Sigmoid colon (tissue), 6 donors: ENCODE measurements at regions not wholly inside any gene's neighbourhood (a gene's known extent, or its start where the extent isn't known, plus 50 kb on each side); places are given as distances from the start of the nearest gene placed in this dataset.

Experiments used
- DNase-seq: peaks from one replicate; pipeline ENCODE4 v3.0.0-alpha.2; 2019
- H3K27ac ChIP-seq, 4 donors: fragments of 200-600 bp; sonication (generic); one replicate each; pipeline ENCODE4 v1.5.1; 2016 to 2019; ENCODE audit warnings: mild to moderate bottlenecking in 1 of 4
- H3K27me3 ChIP-seq, 3 donors: fragments of 200-600 bp; sonication (generic); one replicate each; pipeline ENCODE4 v1.5.1; 2019; ENCODE audit warnings: mild to moderate bottlenecking in 1 of 3
- H3K36me3 ChIP-seq, 4 donors: fragments of 200-600 bp; sonication (generic); one replicate each; pipeline ENCODE4 v1.5.1; 2016 to 2019
- H3K4me1 ChIP-seq, 4 donors: fragments of 200-600 bp; sonication (generic); one replicate each; pipeline ENCODE4 v1.5.1; 2017 to 2019
- H3K4me3 ChIP-seq, 4 donors: fragments of 200-600 bp; sonication (generic); one replicate each; pipeline ENCODE4 v1.5.1; 2017 to 2019; ENCODE audit warnings: mild to moderate bottlenecking in 2 of 4, moderate library complexity in 1 of 4
- H3K9me3 ChIP-seq, 4 donors: fragments of 200-600 bp in 3 of 4; sonication (generic) in 3 of 4; one replicate each; pipeline versions ENCODE4 v1.5.1 to v1.6.1; 2013 to 2019
- CTCF ChIP-seq, 4 experiments: fragments of 450-650 bp in 3 of 4; fragments of 200-600 bp in 1 of 4; IDR thresholded peaks; one replicate each; pipeline ENCODE4 v1.5.1; 2016 to 2019; ENCODE audit warnings: antibody characterized with exemption in 4 of 4, mild to moderate bottlenecking in 3 of 4, moderate library complexity in 2 of 4
- EP300 ChIP-seq, 4 donors: sonication (generic); formaldehyde crosslinking; IDR thresholded peaks; one replicate each; pipeline ENCODE4 v1.6.1; 2017; ENCODE audit warnings: antibody characterized with exemption in 4 of 4
- POLR2A ChIP-seq, 2 donors: fragments of 450-650 bp; IDR thresholded peaks; one replicate each; pipeline ENCODE4 v1.6.1; 2016; ENCODE audit warnings: antibody characterized with exemption in 2 of 2, mild to moderate bottlenecking in 2 of 2, moderate library complexity in 2 of 2
- POLR2AphosphoS5 ChIP-seq, 4 donors: sonication (generic); formaldehyde crosslinking; IDR thresholded peaks; one replicate each; pipeline ENCODE4 v1.6.1; 2017; ENCODE audit warnings: antibody characterized with exemption in 4 of 4
- WGBS, 2 donors: extraction: QIAGEN DNeasy Blood & Tissue Kit; methylation state at CpG; one replicate each; pipeline ENCODE4 v1.1.7; 2013; 5-methylcytosine and 5-hydroxymethylcytosine counted together
- intact Hi-C: fragments of 100-400 bp; cut with DNase I; formaldehyde crosslinking; loops from one replicate; pipeline ENCODE4 v1.15.1; 2023
- donor health status: healthy with polysubstance abuse.
- donor health status: healthy.

GRCh38 chr22:22387386-22387736 is 121.2 kb downstream of the ZNF280B start:
- intact Hi-C loops, result no loop called here
- H3K27me3 ChIP-seq, result peaks cover 0 to 19% (median 0%) of the 10 kb centered on the region in 3 donors
- WGBS, 2 donors, result 37 to 44% methylated on average over 1 of the region's 1 CpG

GRCh38 chr22:22388090-22388489 is 120.5 kb downstream of the ZNF280B start:
- TF ChIP-seq POLR2AphosphoS5 (IDR thresholded peaks at IDR 0.05) (no peak), CTCF (IDR thresholded peaks at IDR 0.05) (no peak), POLR2A (IDR thresholded peaks at IDR 0.05) (no peak), EP300 (IDR thresholded peaks at IDR 0.05) (no peak)
- Histone ChIP-seq H3K27ac (no peak overlapping the region), H3K36me3 (no peaks in the 10 kb centered on the region), H3K4me1 (no peaks in the 10 kb centered on the region), H3K4me3 (no peak overlapping the region), H3K27me3 (peaks cover 0 to 19% (median 0%) of the 10 kb centered on the region in 3 donors), H3K9me3 (no peaks in the 10 kb centered on the region)
- intact Hi-C loops, result no loop called here
- 71 to 76% methylated on average over 5 of the region's 5 CpGs for WGBS, 2 donors
- DNase-seq, result no peak

More at GRCh38 chr22:22387386-22387736, 121.2 kb downstream of the ZNF280B start:
- Histone ChIP-seq H3K27ac (no peak overlapping the region), H3K4me3 (no peak overlapping the region), H3K4me1 (no peaks in the 10 kb centered on the region), H3K9me3 (no peaks in the 10 kb centered on the region), H3K36me3 (no peaks in the 10 kb centered on the region)
- TF ChIP-seq POLR2A (IDR thresholded peaks at IDR 0.05), result no peak
- no peak for TF ChIP-seq EP300 (IDR thresholded peaks at IDR 0.05)
- no peak for TF ChIP-seq POLR2AphosphoS5 (IDR thresholded peaks at IDR 0.05)
- no peak for TF ChIP-seq CTCF (IDR thresholded peaks at IDR 0.05)
- no peak for DNase-seq

- TF ChIP-seq EP300 (IDR thresholded peaks at IDR 0.05) (no peak), POLR2AphosphoS5 (IDR thresholded peaks at IDR 0.05) (no peak), CTCF (IDR thresholded peaks at IDR 0.05) (no peak), POLR2A (IDR thresholded peaks at IDR 0.05) (no peak)
- peaks cover 0 to 19% (median 0%) of the 10 kb centered on the region in 3 donors for H3K27me3 ChIP-seq
- DNase-seq, result no peak
- no peaks in the 10 kb centered on the region for H3K4me1 ChIP-seq
- H3K9me3 ChIP-seq, result no peaks in the 10 kb centered on the region
- H3K4me3 ChIP-seq, result no peak overlapping the region
- intact Hi-C loops, result no loop called here
- H3K27ac ChIP-seq, result no peak overlapping the region
- no peaks in the 10 kb centered on the region for H3K36me3 ChIP-seq
- 89 to 91% methylated on average over 3 of the region's 3 CpGs for WGBS, 2 donors
Observed at GRCh38 chr22:22388494-22388893, 120.0 kb downstream of the ZNF280B start.

GRCh38 chr22:22389467-22389866 is 119.1 kb downstream of the ZNF280B start:
- TF ChIP-seq CTCF (IDR thresholded peaks at IDR 0.05) (no peak), POLR2A (IDR thresholded peaks at IDR 0.05) (no peak), POLR2AphosphoS5 (IDR thresholded peaks at IDR 0.05) (no peak), EP300 (IDR thresholded peaks at IDR 0.05) (no peak)
- Histone ChIP-seq H3K9me3 (no peaks in the 10 kb centered on the region), H3K4me1 (no peaks in the 10 kb centered on the region), H3K27me3 (peaks cover 0 to 19% (median 0%) of the 10 kb centered on the region in 3 donors), H3K4me3 (no peak overlapping the region), H3K36me3 (no peaks in the 10 kb centered on the region), H3K27ac (no peak overlapping the region)
- 87 to 91% methylated on average over 5 of the region's 5 CpGs for WGBS, 2 donors
- intact Hi-C loops, result no loop called here
- no peak for DNase-seq

- intact Hi-C loops, result no loop called here
- TF ChIP-seq CTCF (IDR thresholded peaks at IDR 0.05), result no peak
- no peak for TF ChIP-seq POLR2AphosphoS5 (IDR thresholded peaks at IDR 0.05)
- TF ChIP-seq EP300 (IDR thresholded peaks at IDR 0.05), result no peak
- TF ChIP-seq POLR2A (IDR thresholded peaks at IDR 0.05), result no peak
- no peak overlapping the region for H3K27ac ChIP-seq
- H3K4me3 ChIP-seq, result no peak overlapping the region
- H3K27me3 ChIP-seq, result peaks cover 0 to 12% (median 0%) of the 10 kb centered on the region in 3 donors
- H3K4me1 ChIP-seq, result no peaks in the 10 kb centered on the region
- DNase-seq, result no peak
- WGBS, 2 donors, result 78 to 87% methylated on average over 4 of the region's 4 CpGs
- no peaks in the 10 kb centered on the region for H3K9me3 ChIP-seq
- H3K36me3 ChIP-seq, result no peaks in the 10 kb centered on the region
Observed at GRCh38 chr22:22390989-22391388, 117.6 kb downstream of the ZNF280B start.
